Aorta (tissue), 5 donors: ENCODE measurements at regions not wholly inside any gene's neighbourhood (a gene's known extent, or its start where the extent isn't known, plus 50 kb on each side); places are given as distances from the start of the nearest gene placed in this dataset.
A peak's percentile ranks its signal among the peaks of the same experiment; 100 is the strongest.

Experiments used
- ATAC-seq: fragments of 200-7000 bp; cut with Tn5 transposase; one replicate; pipeline ENCODE4 v1.9.1; 2022; ENCODE audit warnings: moderate library complexity; ENCODE audit not compliant: low FRiP score
- DNase-seq, 2 donors: peaks; one replicate each; pipeline ENCODE4 v3.0.0-alpha.2; 2020
- H3K27ac ChIP-seq, 2 donors: one replicate each; pipeline ENCODE4 v1.5.1; 2013; ENCODE audit warnings: low read length in 2 of 2, mild to moderate bottlenecking in 2 of 2, moderate library complexity in 2 of 2, control low read depth in 1 of 2, inconsistent platforms in 1 of 2, low read depth in 1 of 2
- H3K27me3 ChIP-seq, 2 donors: one replicate each; pipeline ENCODE4 v1.6.1; 2013; ENCODE audit warnings: control low read depth in 1 of 2, low read length in 1 of 2, mild to moderate bottlenecking in 1 of 2, moderate library complexity in 1 of 2; ENCODE audit not compliant: insufficient read depth in 2 of 2, control insufficient read depth in 1 of 2
- H3K36me3 ChIP-seq, 2 donors: one replicate each; pipeline ENCODE4 v1.6.1; 2013; ENCODE audit warnings: control low read depth in 1 of 2, low read length in 1 of 2, mild to moderate bottlenecking in 1 of 2; ENCODE audit not compliant: insufficient read depth in 2 of 2, control insufficient read depth in 1 of 2
- H3K4me1 ChIP-seq, 2 donors: one replicate each; pipeline ENCODE4 v1.6.1; 2013; ENCODE audit warnings: low read length in 2 of 2, control low read depth in 1 of 2, mild to moderate bottlenecking in 1 of 2, moderate library complexity in 1 of 2; ENCODE audit not compliant: insufficient read depth in 2 of 2, control insufficient read depth in 1 of 2
- H3K4me3 ChIP-seq, 2 donors: one replicate each; pipeline ENCODE4 v1.5.1; 2013; ENCODE audit warnings: low read length in 2 of 2, control low read depth in 1 of 2, mild to moderate bottlenecking in 1 of 2
- H3K9me3 ChIP-seq: one replicate; pipeline ENCODE4 v1.6.1; 2013; ENCODE audit warnings: mild to moderate bottlenecking, low read length; ENCODE audit not compliant: control insufficient read depth
- WGBS, 2 donors: extraction: QIAGEN DNeasy Blood & Tissue Kit; methylation state at CpG; one replicate each; pipeline ENCODE4 v1.1.7; 2013; 5-methylcytosine and 5-hydroxymethylcytosine counted together
- intact Hi-C, 2 donors: fragments of 100-400 bp; cut with DNase I; formaldehyde crosslinking; loops; one replicate each; pipeline versions ENCODE4 v1.14.2 to v1.15.0; 2022
- donor health status: healthy with polysubstance abuse.
- donor health status: Bipolar disorder and iron deficiency.
- donor health status: DM: no; HTN: no; CAD: no.
- donor health status: DM: no; HTN: no; CAD: no.
- donor health status: DM: yes; HTN: yes; CAD: no.

DNA sequence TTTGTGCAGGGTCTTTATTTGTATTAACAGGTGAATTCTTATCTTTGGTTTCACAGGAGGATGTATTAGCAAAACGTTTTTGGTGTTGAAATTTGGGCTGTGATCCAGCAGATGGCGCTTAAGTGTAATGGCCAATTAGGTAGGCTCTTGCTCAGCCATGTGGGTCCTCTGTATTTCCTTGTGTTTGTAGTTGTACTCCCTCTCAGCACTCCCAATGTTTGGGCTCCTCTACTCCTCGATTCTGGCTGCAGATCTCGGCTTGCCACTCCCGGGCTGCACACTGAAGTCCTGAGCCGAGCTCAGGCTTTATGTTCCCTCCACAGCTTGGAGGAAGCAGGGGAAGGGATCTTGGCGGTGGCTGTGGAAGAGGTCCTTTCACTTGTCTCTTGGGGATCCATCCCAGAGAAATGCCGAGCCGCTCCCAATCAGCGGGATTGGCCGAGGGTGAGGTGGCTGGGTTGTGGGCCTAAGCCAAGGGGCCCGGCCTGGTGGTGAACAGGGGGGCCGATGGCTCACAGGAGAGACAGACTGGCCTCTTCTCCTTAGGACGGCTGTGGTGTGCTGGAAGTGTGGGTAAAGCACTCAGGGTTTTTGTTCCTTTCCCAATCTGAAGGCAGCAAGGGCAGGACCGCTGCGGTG is 133.7 kb downstream of the AEBP2 start:
- DNase-seq, result no peak
- intact Hi-C loops, result no loop called here
- Histone ChIP-seq H3K9me3 (no peaks in the 10 kb centered on the region), H3K27me3 (no peaks in the 10 kb centered on the region), H3K4me3 (no peak overlapping the region), H3K4me1 (peaks cover 3 to 7% of the 10 kb centered on the region in 2 donors), H3K27ac (no peak overlapping the region), H3K36me3 (no peaks in the 10 kb centered on the region)
- ATAC-seq, result peak; percentile 15
- WGBS, 2 donors, result 85 to 87% methylated on average over 16 of the region's 16 CpGs

GRCh38 chr12:19573866-19574265 is 134.6 kb downstream of the AEBP2 start:
- peaks cover 3 to 7% of the 10 kb centered on the region in 2 donors for H3K4me1 ChIP-seq
- H3K36me3 ChIP-seq, result no peaks in the 10 kb centered on the region
- no peak overlapping the region for H3K4me3 ChIP-seq
- 93 to 95% methylated on average over 9 to 11 of the region's 11 CpGs for WGBS, 2 donors
- H3K27ac ChIP-seq, result no peak overlapping the region
- H3K9me3 ChIP-seq, result no peaks in the 10 kb centered on the region
- no peaks in the 10 kb centered on the region for H3K27me3 ChIP-seq
- ATAC-seq, result peak; percentile 16
- no peak for DNase-seq
- intact Hi-C loops, result no loop called here

- Histone ChIP-seq H3K27me3 (no peaks in the 10 kb centered on the region), H3K4me3 (no peak overlapping the region), H3K4me1 (peaks cover 3 to 7% of the 10 kb centered on the region in 2 donors), H3K9me3 (no peaks in the 10 kb centered on the region), H3K36me3 (no peaks in the 10 kb centered on the region), H3K27ac (no peak overlapping the region)
- intact Hi-C loops, result no loop called here
- ATAC-seq (no peak), DNase-seq (no peak)
Observed at GRCh38 chr12:19574601-19575000, 135.3 kb downstream of the AEBP2 start.

GRCh38 chr12:19575337-19576243 is 136.3 kb downstream of the AEBP2 start:
- H3K27me3 ChIP-seq, result no peaks in the 10 kb centered on the region
- intact Hi-C loops, result no loop called here
- DNase-seq (peak in 1 of 2 donors; percentile 62), ATAC-seq (peak; percentile 23)
- H3K4me1 ChIP-seq, result peaks cover 3 to 7% of the 10 kb centered on the region in 2 donors
- H3K36me3 ChIP-seq, result no peaks in the 10 kb centered on the region
- WGBS, 2 donors, result 11 to 14% methylated on average over 5 of the region's 5 CpGs
- H3K4me3 ChIP-seq, result no peak overlapping the region
- H3K27ac ChIP-seq, result peak overlapping the region in 1 of 2 donors; percentile 10
- H3K9me3 ChIP-seq, result no peaks in the 10 kb centered on the region

DNA sequence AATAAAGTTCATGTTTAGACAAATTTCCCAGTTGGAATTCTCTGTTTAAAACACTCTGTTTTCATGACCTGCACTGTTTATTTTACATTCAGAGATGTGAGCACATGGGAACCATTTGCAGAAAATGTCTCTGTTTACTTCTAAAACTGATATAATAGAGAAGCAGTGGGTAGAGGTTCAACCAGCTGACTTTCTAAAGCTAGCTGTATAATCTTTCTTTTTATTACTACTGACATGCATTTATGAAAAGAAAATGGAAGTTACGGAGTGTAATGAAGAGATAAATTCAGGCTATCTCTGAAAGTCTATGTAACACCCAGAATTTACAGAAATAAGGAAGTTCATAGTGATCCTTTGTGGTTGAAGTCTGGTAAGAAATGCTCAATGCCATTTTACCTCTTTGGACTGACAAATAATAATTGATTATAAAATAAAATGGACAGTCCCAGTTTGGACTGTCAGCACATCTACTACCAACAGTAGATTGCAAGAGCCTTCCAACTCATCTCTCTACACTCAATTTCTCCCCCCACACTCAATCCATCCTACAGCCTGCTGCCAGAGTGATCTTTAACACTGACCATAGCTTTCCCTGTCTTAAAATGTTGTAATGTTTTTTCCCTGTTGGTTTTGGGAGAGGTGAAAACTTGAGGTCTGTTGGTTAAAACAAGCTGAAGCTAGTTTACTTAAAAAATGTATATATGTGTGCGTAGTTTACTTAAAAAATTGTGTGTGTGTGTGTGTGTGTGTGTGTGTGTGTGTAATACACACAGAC is 137.4 kb downstream of the AEBP2 start:
- H3K27ac ChIP-seq, result peak overlapping the region in 1 of 2 donors; percentile 18
- intact Hi-C loops, result no loop called here
- WGBS, 2 donors, result 88 to 91% methylated on average over 2 of the region's 2 CpGs
- peaks cover 3 to 7% of the 10 kb centered on the region in 2 donors for H3K4me1 ChIP-seq
- H3K9me3 ChIP-seq, result no peaks in the 10 kb centered on the region
- no peak for DNase-seq
- no peaks in the 10 kb centered on the region for H3K27me3 ChIP-seq
- no peak overlapping the region for H3K4me3 ChIP-seq
- ATAC-seq, result no peak
- no peaks in the 10 kb centered on the region for H3K36me3 ChIP-seq

GRCh38 chr12:19577281-19577530 is 137.9 kb downstream of the AEBP2 start:
- Histone ChIP-seq H3K27me3 (no peaks in the 10 kb centered on the region), H3K36me3 (no peaks in the 10 kb centered on the region), H3K4me3 (no peak overlapping the region), H3K9me3 (peaks cover 1% of the 10 kb centered on the region), H3K27ac (no peak overlapping the region), H3K4me1 (peaks cover 3 to 5% of the 10 kb centered on the region in 2 donors)
- intact Hi-C loops, result no loop called here
- no peak for DNase-seq
- ATAC-seq, result no peak

DNA sequence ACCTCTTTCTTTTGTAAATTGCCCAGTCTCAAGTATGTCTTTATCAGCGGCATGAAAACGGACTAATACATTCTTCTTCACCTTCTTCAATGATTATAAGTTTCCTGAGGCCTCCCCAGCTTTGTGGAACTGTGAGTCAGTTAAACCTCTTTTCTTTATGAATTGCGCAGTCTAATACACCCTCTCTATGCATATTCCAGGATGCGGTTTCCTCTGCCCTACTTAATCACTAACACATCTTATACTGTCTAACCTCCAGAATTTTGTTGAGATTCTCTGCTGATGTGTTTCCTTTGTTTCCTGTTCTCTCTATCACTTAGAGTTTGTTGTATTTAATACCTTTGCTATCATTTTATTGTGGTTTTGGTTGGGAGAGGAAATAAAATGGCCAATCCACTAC is 145.4 kb downstream of the AEBP2 start:
- intact Hi-C loops, result no loop called here
- no peak for DNase-seq

DNA sequence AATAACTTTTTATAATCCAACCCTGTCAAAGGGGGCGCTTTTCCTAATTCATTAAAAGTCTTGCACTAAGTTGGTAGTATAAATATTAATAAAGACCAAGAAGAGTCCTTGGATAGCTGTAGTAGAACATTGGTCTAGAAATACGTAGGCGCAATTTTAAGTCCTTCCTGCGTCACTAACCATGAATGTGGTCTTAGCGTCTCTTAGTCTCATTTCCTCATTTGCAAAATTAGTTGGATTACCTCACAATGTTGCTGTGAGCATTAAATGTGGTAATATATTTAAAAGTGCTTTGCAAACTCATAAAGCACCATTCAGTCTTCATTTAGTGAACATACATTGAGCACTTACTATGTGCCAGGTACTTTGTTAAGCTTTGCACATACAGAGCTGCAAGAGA is 149.7 kb downstream of the AEBP2 start:
- intact Hi-C loops, result no loop called here
- 78 to 95% methylated on average over 5 of the region's 5 CpGs for WGBS, 2 donors
- no peaks in the 10 kb centered on the region for H3K4me1 ChIP-seq
- no peak overlapping the region for H3K27ac ChIP-seq
- no peaks in the 10 kb centered on the region for H3K36me3 ChIP-seq
- DNase-seq, result no peak
- H3K4me3 ChIP-seq, result no peak overlapping the region
- H3K9me3 ChIP-seq, result no peaks in the 10 kb centered on the region
- no peaks in the 10 kb centered on the region for H3K27me3 ChIP-seq
- no peak for ATAC-seq

More for the DNA sequence above, 145.4 kb downstream of the AEBP2 start:
- Histone ChIP-seq H3K36me3 (no peaks in the 10 kb centered on the region), H3K27me3 (no peaks in the 10 kb centered on the region), H3K4me1 (no peaks in the 10 kb centered on the region), H3K27ac (no peak overlapping the region), H3K9me3 (peaks cover 3% of the 10 kb centered on the region), H3K4me3 (no peak overlapping the region)
- ATAC-seq, result no peak
- 97 to 98% methylated on average over 4 of the region's 4 CpGs for WGBS, 2 donors
